ENCODE measurements at regions not wholly inside any gene's neighbourhood (a gene's known extent, or its start where the extent isn't known, plus 50 kb on each side); places are given as distances from the start of the nearest gene placed in this dataset.

GRCh38 chr13:61891401-61891800 lies 475.8 kb upstream of the PCDH20 start (continued):
- no peak for TF ChIP-seq CBFB (IDR thresholded peaks at IDR 0.05; ENCODE audit: low read depth)
- TF ChIP-seq ZNF274 (IDR thresholded peaks at IDR 0.05; ENCODE audit: insufficient read depth, insufficient read length): no peak
- no peak for TF ChIP-seq CREB1 (IDR thresholded peaks at IDR 0.05; ENCODE audit: low read depth)
- TF ChIP-seq FOXK2 (IDR thresholded peaks at IDR 0.05): no peak
- no peak for TF ChIP-seq E4F1 (IDR thresholded peaks at IDR 0.05; ENCODE audit: borderline replicate concordance, partially characterized antibody)
- TF ChIP-seq IKZF2 (IDR thresholded peaks at IDR 0.05): no peak
- TF ChIP-seq PRDM15 (CRISPR knock-in tag; IDR thresholded peaks at IDR 0.05): no peak
- no peak for TF ChIP-seq TCF7 (IDR thresholded peaks at IDR 0.05; ENCODE audit: borderline replicate concordance)
- TF ChIP-seq KLF5 (IDR thresholded peaks at IDR 0.05; ENCODE audit: partially characterized antibody): no peak
